ENCODE measurements at regions not wholly inside any gene's neighbourhood (a gene's known extent, or its start where the extent isn't known, plus 50 kb on each side); places are given as distances from the start of the nearest gene placed in this dataset.
"Not testable (repeated sequence)": the region's sequence is repeated elsewhere in the genome, so short reads cannot be mapped to it uniquely, and the experiment has no call there.

GRCh38 chr17:27962581-27962980 is 69.4 kb upstream of the LYRM9 start:
- not testable (repeated sequence) for ATAC-seq; DNase-seq (ENCODE audit: low spot score in 2 of 2); H3K9me3 Mint-ChIP-seq; H3K27ac Mint-ChIP-seq; H3K36me3 Mint-ChIP-seq

GRCh38 chr17:27965224-27965623 is 72.1 kb upstream of the LYRM9 start:
- H3K36me3 Mint-ChIP-seq = no peaks in the 10 kb centered on the region
- no peak overlapping the region for H3K27ac Mint-ChIP-seq
- H3K9me3 Mint-ChIP-seq = no peaks in the 10 kb centered on the region
- ATAC-seq (no peak), DNase-seq (ENCODE audit: low spot score in 2 of 2) (no peak)

- ATAC-seq = no peak
- no peak overlapping the region for H3K27ac Mint-ChIP-seq
Observed at GRCh38 chr17:27968206-27968732, 74.2 kb upstream of the NLK start.

GRCh38 chr17:27970587-27970986 is 71.9 kb upstream of the NLK start:
- DNase-seq (ENCODE audit: low spot score in 2 of 2) (no peak), ATAC-seq (no peak)
- no peaks in the 10 kb centered on the region for H3K36me3 Mint-ChIP-seq
- no peaks in the 10 kb centered on the region for H3K9me3 Mint-ChIP-seq
- peak overlapping the region in 1 of 2 donors; percentile 1 for H3K27ac Mint-ChIP-seq

More at GRCh38 chr17:27968206-27968732, 74.2 kb upstream of the NLK start:
- no peak for DNase-seq (ENCODE audit: low spot score in 2 of 2)
- no peaks in the 10 kb centered on the region for H3K36me3 Mint-ChIP-seq
- no peaks in the 10 kb centered on the region for H3K9me3 Mint-ChIP-seq

GRCh38 chr17:27973258-27974044 is 69.0 kb upstream of the NLK start:
- H3K27ac Mint-ChIP-seq = no peak overlapping the region
- no peaks in the 10 kb centered on the region for H3K9me3 Mint-ChIP-seq
- no peaks in the 10 kb centered on the region for H3K36me3 Mint-ChIP-seq
- DNase-seq (ENCODE audit: low spot score in 2 of 2) (no peak), ATAC-seq (no peak)

GRCh38 chr17:27974045-27974436 is 68.4 kb upstream of the NLK start:
- DNase-seq (ENCODE audit: low spot score in 2 of 2) (no peak), ATAC-seq (no peak)
- Mint-ChIP-seq H3K36me3 (no peaks in the 10 kb centered on the region), H3K27ac (no peak overlapping the region), H3K9me3 (no peaks in the 10 kb centered on the region)

- no peak for ATAC-seq
- Mint-ChIP-seq H3K27ac (no peak overlapping the region), H3K36me3 (no peaks in the 10 kb centered on the region), H3K9me3 (no peaks in the 10 kb centered on the region)
- DNase-seq (ENCODE audit: low spot score in 2 of 2) = no peak
Observed at GRCh38 chr17:27974531-27975145, 67.8 kb upstream of the NLK start.

- DNase-seq (ENCODE audit: low spot score in 2 of 2) (no peak), ATAC-seq (no peak)
- no peaks in the 10 kb centered on the region for H3K9me3 Mint-ChIP-seq
- no peaks in the 10 kb centered on the region for H3K36me3 Mint-ChIP-seq
- no peak overlapping the region for H3K27ac Mint-ChIP-seq
Observed at GRCh38 chr17:27975146-27976011, 67.1 kb upstream of the NLK start.

GRCh38 chr17:27976331-27976730 is 66.1 kb upstream of the NLK start:
- ATAC-seq (no peak), DNase-seq (ENCODE audit: low spot score in 2 of 2) (no peak)
- Mint-ChIP-seq H3K27ac (no peak overlapping the region), H3K36me3 (no peaks in the 10 kb centered on the region), H3K9me3 (no peaks in the 10 kb centered on the region)

- H3K27ac Mint-ChIP-seq = no peak overlapping the region
- no peaks in the 10 kb centered on the region for H3K36me3 Mint-ChIP-seq
- H3K9me3 Mint-ChIP-seq = no peaks in the 10 kb centered on the region
- ATAC-seq = no peak
- no peak for DNase-seq (ENCODE audit: low spot score in 2 of 2)
Observed at GRCh38 chr17:27977751-27978688, 64.5 kb upstream of the NLK start.

GRCh38 chr17:27978689-27979175 is 63.7 kb upstream of the NLK start:
- DNase-seq (ENCODE audit: low spot score in 2 of 2) (no peak), ATAC-seq (no peak)
- Mint-ChIP-seq H3K36me3 (no peaks in the 10 kb centered on the region), H3K9me3 (no peaks in the 10 kb centered on the region), H3K27ac (no peak overlapping the region)

GRCh38 chr17:27980043-27980442 is 62.4 kb upstream of the NLK start:
- H3K27ac Mint-ChIP-seq = no peak overlapping the region
- ATAC-seq = no peak
- no peaks in the 10 kb centered on the region for H3K36me3 Mint-ChIP-seq
- DNase-seq (ENCODE audit: low spot score in 2 of 2) = no peak
- H3K9me3 Mint-ChIP-seq = no peaks in the 10 kb centered on the region

GRCh38 chr17:27981978-27982377 is 60.5 kb upstream of the NLK start:
- H3K27ac Mint-ChIP-seq = no peak overlapping the region
- H3K36me3 Mint-ChIP-seq = no peaks in the 10 kb centered on the region
- ATAC-seq = no peak
- DNase-seq (ENCODE audit: low spot score in 2 of 2) = no peak
- no peaks in the 10 kb centered on the region for H3K9me3 Mint-ChIP-seq

GRCh38 chr17:27982688-27983087 is 59.8 kb upstream of the NLK start:
- H3K36me3 Mint-ChIP-seq = no peaks in the 10 kb centered on the region
- no peak for DNase-seq (ENCODE audit: low spot score in 2 of 2)
- no peak overlapping the region for H3K27ac Mint-ChIP-seq
- no peak for ATAC-seq
- H3K9me3 Mint-ChIP-seq = no peaks in the 10 kb centered on the region

- Mint-ChIP-seq H3K36me3 (no peaks in the 10 kb centered on the region), H3K9me3 (no peaks in the 10 kb centered on the region), H3K27ac (no peak overlapping the region)
- DNase-seq (ENCODE audit: low spot score in 2 of 2) = no peak
- ATAC-seq = no peak
Observed at GRCh38 chr17:27983853-27984252, 58.6 kb upstream of the NLK start.

GRCh38 chr17:27984404-27984803 is 58.1 kb upstream of the NLK start:
- ATAC-seq = no peak
- no peak for DNase-seq (ENCODE audit: low spot score in 2 of 2)
- Mint-ChIP-seq H3K36me3 (no peaks in the 10 kb centered on the region), H3K9me3 (no peaks in the 10 kb centered on the region), H3K27ac (no peak overlapping the region)

Measured in activated naive CD4-positive, alpha-beta T cell treated with anti-CD3 and anti-CD28 coated beads, Interleukin-2, amount 50 U/mL, for 72 hours (primary cell).